ENCODE measurements at regions not wholly inside any gene's neighbourhood (a gene's known extent, or its start where the extent isn't known, plus 50 kb on each side); places are given as distances from the start of the nearest gene placed in this dataset.
"Not testable (repeated sequence)": the region's sequence is repeated elsewhere in the genome, so short reads cannot be mapped to it uniquely, and the experiment has no call there.

DNA sequence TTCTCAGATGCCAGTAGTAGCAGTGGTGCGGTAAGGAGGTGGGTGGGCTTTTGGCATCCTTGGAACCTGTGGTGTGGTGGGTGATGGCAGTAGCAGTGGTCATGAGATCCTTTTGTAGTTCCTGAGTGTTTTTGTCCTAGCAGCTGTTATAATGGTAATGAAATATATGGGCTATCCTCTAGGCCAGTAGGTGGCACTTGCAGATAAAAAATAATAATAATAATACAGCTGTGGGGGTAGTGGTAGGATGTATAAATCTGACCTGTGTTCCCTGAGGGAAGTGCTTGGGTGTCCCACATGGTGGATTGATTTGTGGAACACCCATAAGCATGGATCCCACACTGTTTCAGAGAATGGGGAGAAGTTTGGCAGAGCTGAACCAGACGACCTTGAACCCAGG, 334.0 kb downstream of the SLITRK5 start:
- no peak overlapping the region for H3K27ac Mint-ChIP-seq
- ATAC-seq (ENCODE audit: low read depth) (no peak), DNase-seq (no peak)
- H3K4me1 Mint-ChIP-seq, result no peaks in the 10 kb centered on the region
- H3K4me3 Mint-ChIP-seq, result no peak overlapping the region
- H3K9me3 Mint-ChIP-seq, result no peaks in the 10 kb centered on the region
- intact Hi-C loops (cut with micrococcal nuclease), result no loop called here
- ChIA-PET POLR2A (no interaction called here), CTCF (no interaction called here)
- no peak for TF ChIP-seq CTCF (IDR thresholded peaks at IDR 0.05)
- no peaks in the 10 kb centered on the region for H3K27me3 Mint-ChIP-seq
- H3K36me3 Mint-ChIP-seq (ENCODE audit: low read depth), result no peaks in the 10 kb centered on the region

DNA sequence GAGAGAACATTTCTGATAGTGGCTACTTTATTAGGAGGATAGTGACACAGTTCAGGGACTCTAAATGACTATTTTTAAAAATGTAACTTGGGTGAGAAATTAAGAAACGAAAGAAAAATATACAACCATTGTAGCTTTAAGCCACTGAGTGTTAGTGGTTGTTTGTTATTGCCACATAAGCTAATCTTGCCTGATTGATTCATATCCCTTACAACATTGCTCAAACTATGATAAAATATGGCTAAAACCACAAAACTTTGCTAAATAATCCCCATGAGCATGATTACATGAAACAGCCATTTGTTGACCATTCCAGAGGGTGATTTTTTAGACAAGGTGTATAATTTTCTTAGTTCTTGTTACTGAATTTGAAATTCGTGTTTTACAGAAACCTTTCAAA, 343.4 kb downstream of the SLITRK5 start:
- ATAC-seq (ENCODE audit: low read depth) (no peak), DNase-seq (no peak)
- ChIA-PET CTCF (no interaction called here), POLR2A (no interaction called here)
- no peaks in the 10 kb centered on the region for H3K27me3 Mint-ChIP-seq
- TF ChIP-seq CTCF (IDR thresholded peaks at IDR 0.05), result no peak
- peaks cover 9% of the 10 kb centered on the region for H3K9me3 Mint-ChIP-seq
- no peak overlapping the region for H3K27ac Mint-ChIP-seq
- H3K4me3 Mint-ChIP-seq, result no peak overlapping the region
- no peaks in the 10 kb centered on the region for H3K36me3 Mint-ChIP-seq (ENCODE audit: low read depth)
- intact Hi-C loops (cut with micrococcal nuclease), result no loop called here
- H3K4me1 Mint-ChIP-seq, result no peaks in the 10 kb centered on the region

DNA sequence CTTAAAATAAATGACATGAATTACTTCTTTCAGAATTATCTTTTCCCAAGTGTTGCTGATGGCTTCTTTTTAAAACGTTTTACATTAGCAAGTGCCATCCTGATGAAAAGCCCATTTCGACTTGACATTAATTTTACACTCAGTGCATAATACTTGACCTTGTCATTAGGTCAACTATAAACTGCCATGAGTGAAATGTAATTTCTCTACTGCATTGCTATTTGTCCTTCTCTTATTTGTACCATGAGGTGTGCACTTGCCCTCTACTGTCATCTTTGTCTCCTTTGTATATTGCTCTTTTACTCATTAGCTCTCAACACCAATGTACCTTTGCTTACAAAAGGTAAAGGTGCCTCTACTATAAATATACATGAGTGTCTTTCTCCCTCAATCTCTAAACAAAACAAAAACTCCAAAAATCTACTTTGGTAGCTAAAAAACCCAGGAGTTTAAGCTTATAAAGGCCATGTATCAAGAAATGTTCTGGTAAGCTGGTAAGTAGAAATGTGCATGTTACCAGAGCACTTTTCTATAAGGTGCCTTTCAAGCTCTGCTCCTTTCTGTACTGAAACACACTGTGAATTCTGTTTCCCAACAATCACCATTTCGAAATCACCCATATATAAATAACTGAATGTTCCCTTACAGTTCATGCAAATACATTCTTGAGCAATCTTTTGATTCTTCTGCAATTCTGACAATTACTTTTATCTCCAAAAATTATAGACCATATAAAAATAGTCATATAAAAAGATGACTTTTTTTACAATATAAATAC, 351.4 kb downstream of the SLITRK5 start:
- ChIA-PET POLR2A (no interaction called here), CTCF (no interaction called here)
- no peaks in the 10 kb centered on the region for H3K36me3 Mint-ChIP-seq (ENCODE audit: low read depth)
- ATAC-seq (ENCODE audit: low read depth) (no peak), DNase-seq (no peak)
- no peak overlapping the region for H3K4me3 Mint-ChIP-seq
- no peak overlapping the region for H3K27ac Mint-ChIP-seq
- no peak for TF ChIP-seq CTCF (IDR thresholded peaks at IDR 0.05)
- H3K27me3 Mint-ChIP-seq, result no peaks in the 10 kb centered on the region
- H3K9me3 Mint-ChIP-seq, result peaks cover 2% of the 10 kb centered on the region
- intact Hi-C loops (cut with micrococcal nuclease), result no loop called here
- H3K4me1 Mint-ChIP-seq, result no peaks in the 10 kb centered on the region

DNA sequence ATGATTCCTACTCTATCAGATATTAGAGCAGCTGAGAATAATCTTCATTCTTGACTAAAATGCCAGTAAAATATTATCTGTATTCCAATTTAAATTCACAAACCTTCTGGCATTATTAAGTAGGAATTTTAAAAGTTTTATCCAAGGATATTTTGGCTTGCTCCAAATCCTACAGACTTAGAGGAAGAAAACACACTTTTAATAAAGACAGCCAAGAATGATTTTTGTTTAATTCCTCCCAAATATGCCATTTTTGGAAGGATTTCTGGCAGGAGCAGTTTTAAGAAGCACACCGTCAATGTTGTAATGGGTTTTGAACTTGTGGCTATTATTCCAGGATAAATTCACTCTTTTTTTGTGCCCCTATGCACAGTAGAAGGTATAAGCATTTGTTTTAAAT, 355.1 kb downstream of the SLITRK5 start:
- DNase-seq (no peak), ATAC-seq (ENCODE audit: low read depth) (no peak)
- H3K9me3 Mint-ChIP-seq, result no peaks in the 10 kb centered on the region
- ChIA-PET POLR2A (no interaction called here), CTCF (no interaction called here)
- no peaks in the 10 kb centered on the region for H3K36me3 Mint-ChIP-seq (ENCODE audit: low read depth)
- H3K27ac Mint-ChIP-seq, result no peak overlapping the region
- TF ChIP-seq CTCF (IDR thresholded peaks at IDR 0.05), result no peak
- no peak overlapping the region for H3K4me3 Mint-ChIP-seq
- intact Hi-C loops (cut with micrococcal nuclease), result no loop called here
- no peaks in the 10 kb centered on the region for H3K27me3 Mint-ChIP-seq
- H3K4me1 Mint-ChIP-seq, result no peaks in the 10 kb centered on the region

DNA sequence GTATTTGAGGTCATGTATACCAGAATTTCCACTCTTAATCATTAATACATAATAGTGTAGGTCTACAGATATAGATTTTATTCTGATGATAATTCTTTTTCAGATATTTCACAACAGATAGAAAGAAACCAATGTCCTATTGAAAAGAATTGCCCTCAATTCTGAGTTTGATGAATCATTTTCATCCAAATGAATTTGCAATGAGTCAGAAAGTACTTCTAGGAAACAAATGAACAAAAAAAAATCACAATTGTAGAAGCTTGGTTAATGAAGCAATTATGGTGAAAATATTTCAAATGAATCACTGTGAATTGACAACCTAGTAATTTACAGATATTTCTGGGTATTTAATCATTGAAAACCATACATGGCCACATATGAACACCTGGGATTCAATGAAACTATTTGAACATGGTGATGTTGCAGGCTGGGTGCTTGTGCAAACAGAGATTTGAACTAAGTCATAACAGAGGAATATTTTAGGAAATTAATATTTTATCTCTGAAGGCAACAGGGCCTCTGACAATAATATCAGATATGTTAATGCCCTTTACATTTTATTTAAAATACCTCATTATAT, 360.9 kb downstream of the SLITRK5 start:
- H3K27ac Mint-ChIP-seq, result no peak overlapping the region
- TF ChIP-seq CTCF (IDR thresholded peaks at IDR 0.05), result no peak
- H3K36me3 Mint-ChIP-seq (ENCODE audit: low read depth), result no peaks in the 10 kb centered on the region
- H3K27me3 Mint-ChIP-seq, result no peaks in the 10 kb centered on the region
- DNase-seq (no peak), ATAC-seq (ENCODE audit: low read depth) (no peak)
- H3K4me3 Mint-ChIP-seq, result no peak overlapping the region
- no peaks in the 10 kb centered on the region for H3K4me1 Mint-ChIP-seq
- ChIA-PET POLR2A (no interaction called here), CTCF (no interaction called here)
- intact Hi-C loops (cut with micrococcal nuclease), result no loop called here
- no peaks in the 10 kb centered on the region for H3K9me3 Mint-ChIP-seq

- CTCF ChIA-PET, result not testable (repeated sequence)
These were observed 365.0 kb downstream of the SLITRK5 start for GRCh38 chr13:88036205-88036604.

More at GRCh38 chr13:88036205-88036604, 365.0 kb downstream of the SLITRK5 start:
- intact Hi-C loops (cut with micrococcal nuclease); DNase-seq; ATAC-seq (ENCODE audit: low read depth); H3K9me3 Mint-ChIP-seq; H3K27me3 Mint-ChIP-seq; POLR2A ChIA-PET; H3K4me1 Mint-ChIP-seq; H3K4me3 Mint-ChIP-seq; H3K27ac Mint-ChIP-seq; H3K36me3 Mint-ChIP-seq (ENCODE audit: low read depth): not testable (repeated sequence)
